ENCODE measurements at regions not wholly inside any gene's neighbourhood (a gene's known extent, or its start where the extent isn't known, plus 50 kb on each side); places are given as distances from the start of the nearest gene placed in this dataset.

DNA sequence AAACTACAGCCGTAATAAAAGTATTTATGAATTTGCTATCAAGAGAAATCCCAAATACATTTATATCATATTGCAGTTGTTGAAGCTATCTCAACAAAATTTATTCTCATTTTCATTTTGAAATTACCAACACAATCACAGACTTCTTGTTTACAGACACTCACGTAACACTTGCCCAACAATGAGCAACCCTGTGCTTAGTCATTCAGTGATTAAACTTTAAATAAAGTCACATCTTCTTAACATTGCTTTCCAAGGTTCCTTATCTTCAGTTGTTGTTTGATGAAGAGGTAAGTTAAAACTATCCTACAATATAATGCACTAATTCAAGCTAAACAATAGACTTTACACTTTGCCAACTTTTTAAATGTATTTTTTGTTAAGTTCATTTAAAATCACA lies 601.8 kb downstream of the SLC16A7 start:
- H3K27me3 ChIP-seq: no peaks in the 10 kb centered on the region
- TF ChIP-seq, protein P1, sequence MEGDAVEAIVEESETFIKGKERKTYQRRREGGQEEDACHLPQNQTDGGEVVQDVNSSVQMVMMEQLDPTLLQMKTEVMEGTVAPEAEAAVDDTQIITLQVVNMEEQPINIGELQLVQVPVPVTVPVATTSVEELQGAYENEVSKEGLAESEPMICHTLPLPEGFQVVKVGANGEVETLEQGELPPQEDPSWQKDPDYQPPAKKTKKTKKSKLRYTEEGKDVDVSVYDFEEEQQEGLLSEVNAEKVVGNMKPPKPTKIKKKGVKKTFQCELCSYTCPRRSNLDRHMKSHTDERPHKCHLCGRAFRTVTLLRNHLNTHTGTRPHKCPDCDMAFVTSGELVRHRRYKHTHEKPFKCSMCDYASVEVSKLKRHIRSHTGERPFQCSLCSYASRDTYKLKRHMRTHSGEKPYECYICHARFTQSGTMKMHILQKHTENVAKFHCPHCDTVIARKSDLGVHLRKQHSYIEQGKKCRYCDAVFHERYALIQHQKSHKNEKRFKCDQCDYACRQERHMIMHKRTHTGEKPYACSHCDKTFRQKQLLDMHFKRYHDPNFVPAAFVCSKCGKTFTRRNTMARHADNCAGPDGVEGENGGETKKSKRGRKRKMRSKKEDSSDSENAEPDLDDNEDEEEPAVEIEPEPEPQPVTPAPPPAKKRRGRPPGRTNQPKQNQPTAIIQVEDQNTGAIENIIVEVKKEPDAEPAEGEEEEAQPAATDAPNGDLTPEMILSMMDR (IDR thresholded peaks at IDR 0.05): no peak
- no peak overlapping the region for H3K4me3 ChIP-seq
- no peak for DNase-seq (ENCODE audit: low spot score in 2 of 2)
- H3K9me3 ChIP-seq: no peaks in the 10 kb centered on the region
- H3K36me3 ChIP-seq: no peaks in the 10 kb centered on the region
- H3K27ac ChIP-seq: no peak overlapping the region
- H3K4me1 ChIP-seq: no peaks in the 10 kb centered on the region
- intact Hi-C loops (cut with DNase I): no loop called here

DNA sequence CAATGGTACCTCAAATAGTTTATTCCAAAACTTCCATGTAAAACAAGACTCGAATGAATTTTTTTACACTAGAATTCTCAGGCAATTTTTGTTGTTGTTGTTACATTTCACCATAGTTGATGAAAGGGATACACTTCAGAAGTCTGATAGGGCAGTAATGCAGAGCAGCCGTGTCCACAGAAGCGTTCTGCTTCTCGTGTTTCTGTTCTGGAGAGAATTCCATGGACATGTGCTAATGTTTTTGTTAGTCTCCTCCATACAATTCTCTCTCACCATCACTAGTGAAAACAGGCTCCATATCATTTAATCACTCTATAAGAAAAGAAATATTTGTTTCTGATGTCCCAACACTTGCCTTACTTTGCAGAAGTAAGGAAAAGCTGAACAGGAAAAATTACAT lies 606.1 kb downstream of the SLC16A7 start:
- no peak overlapping the region for H3K27ac ChIP-seq
- H3K27me3 ChIP-seq: no peaks in the 10 kb centered on the region
- intact Hi-C loops (cut with DNase I): no loop called here
- no peaks in the 10 kb centered on the region for H3K4me1 ChIP-seq
- no peaks in the 10 kb centered on the region for H3K9me3 ChIP-seq
- no peak overlapping the region for H3K4me3 ChIP-seq
- no peaks in the 10 kb centered on the region for H3K36me3 ChIP-seq
- TF ChIP-seq, protein P1 (IDR thresholded peaks at IDR 0.05): no peak
- no peak for DNase-seq (ENCODE audit: low spot score in 2 of 2)

DNA sequence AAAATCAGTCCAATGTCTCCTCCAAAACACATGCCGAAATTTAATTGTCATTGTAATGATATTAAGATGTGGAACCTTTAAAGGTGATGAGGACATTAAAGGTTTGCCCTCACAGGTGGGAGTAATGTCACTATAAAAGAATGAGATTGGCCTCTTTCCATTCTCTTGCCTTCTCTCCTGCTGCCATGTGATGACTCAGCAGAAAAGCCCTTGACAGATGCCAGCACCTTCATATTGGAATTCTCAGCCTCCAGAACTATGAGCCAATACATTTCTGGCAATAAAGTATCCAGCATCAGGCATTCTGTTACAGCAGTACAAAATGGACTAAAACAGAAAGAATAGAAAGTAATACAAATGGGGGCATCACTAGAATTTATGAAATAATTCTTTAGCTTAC lies 609.7 kb downstream of the SLC16A7 start:
- TF ChIP-seq, protein P1 (IDR thresholded peaks at IDR 0.05): no peak
- Histone ChIP-seq H3K27me3 (no peaks in the 10 kb centered on the region), H3K36me3 (no peaks in the 10 kb centered on the region), H3K4me1 (no peaks in the 10 kb centered on the region), H3K27ac (no peak overlapping the region), H3K4me3 (no peak overlapping the region), H3K9me3 (no peaks in the 10 kb centered on the region)
- no peak for DNase-seq (ENCODE audit: low spot score in 2 of 2)
- intact Hi-C loops (cut with DNase I): no loop called here

DNA sequence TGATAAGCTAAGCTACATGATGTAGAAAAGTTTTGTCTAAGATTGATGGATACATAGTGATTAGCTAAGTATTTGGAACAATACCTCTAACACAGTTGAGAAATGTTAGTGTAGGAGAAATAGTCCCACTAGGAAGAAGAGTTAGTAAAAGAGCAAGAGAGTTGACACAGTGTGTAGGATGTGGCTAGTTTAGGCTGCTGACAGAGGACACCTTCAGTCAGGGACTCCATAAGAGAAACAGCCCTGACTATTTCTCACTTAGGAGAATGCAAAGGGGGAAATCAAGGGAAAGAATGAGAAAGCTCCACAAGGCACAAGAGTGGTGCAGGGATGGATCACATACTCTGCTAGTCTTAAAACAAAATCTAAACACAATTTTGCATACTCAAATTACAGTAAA lies 613.7 kb downstream of the SLC16A7 start:
- TF ChIP-seq, protein P1 (IDR thresholded peaks at IDR 0.05): no peak
- no peaks in the 10 kb centered on the region for H3K9me3 ChIP-seq
- H3K4me1 ChIP-seq: no peaks in the 10 kb centered on the region
- H3K36me3 ChIP-seq: no peaks in the 10 kb centered on the region
- H3K27me3 ChIP-seq: no peaks in the 10 kb centered on the region
- intact Hi-C loops (cut with DNase I): no loop called here
- no peak overlapping the region for H3K27ac ChIP-seq
- DNase-seq (ENCODE audit: low spot score in 2 of 2): no peak
- no peak overlapping the region for H3K4me3 ChIP-seq

DNA sequence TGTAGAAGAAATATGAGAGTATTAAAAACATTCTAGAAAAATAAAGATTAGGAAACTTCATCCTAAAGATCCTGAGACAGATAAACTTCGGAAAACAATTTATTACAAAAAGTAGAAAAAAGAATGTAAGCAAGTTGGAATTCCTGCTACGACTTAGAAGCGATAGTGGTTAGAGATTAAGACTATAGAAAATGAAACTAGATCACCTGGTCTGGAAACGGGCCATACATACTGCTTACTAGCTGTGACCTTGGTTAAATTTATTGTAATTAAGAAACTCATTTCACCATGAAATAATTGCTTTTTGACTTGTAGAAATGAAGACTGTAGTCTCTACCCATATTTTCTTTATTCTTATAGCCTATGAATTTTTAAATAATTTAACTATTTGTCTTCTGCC lies 614.1 kb downstream of the SLC16A7 start:
- Histone ChIP-seq H3K27me3 (no peaks in the 10 kb centered on the region), H3K36me3 (no peaks in the 10 kb centered on the region), H3K4me3 (no peak overlapping the region), H3K4me1 (no peaks in the 10 kb centered on the region), H3K27ac (no peak overlapping the region), H3K9me3 (no peaks in the 10 kb centered on the region)
- intact Hi-C loops (cut with DNase I): no loop called here
- no peak for DNase-seq (ENCODE audit: low spot score in 2 of 2)
- TF ChIP-seq, protein P1 (IDR thresholded peaks at IDR 0.05): no peak

DNA sequence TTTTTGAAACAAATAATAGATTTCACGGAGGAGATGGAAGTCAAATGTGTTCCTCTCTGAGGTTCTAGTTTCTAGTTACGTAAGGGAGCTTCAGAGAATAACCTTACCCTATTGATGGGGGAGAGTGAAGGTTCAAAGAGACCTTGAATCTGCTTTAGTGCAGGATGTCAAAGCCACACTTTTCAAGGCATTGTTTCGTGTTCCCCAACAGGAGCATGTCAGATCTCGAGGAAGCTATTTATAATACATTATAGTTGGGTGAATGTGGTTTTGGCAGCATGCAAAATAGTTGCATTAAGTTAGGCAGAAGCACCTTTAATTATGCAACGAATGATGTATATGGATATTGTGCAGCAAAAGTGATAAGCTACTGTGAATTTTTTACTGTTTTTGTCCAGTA lies 614.9 kb downstream of the SLC16A7 start:
- H3K27ac ChIP-seq: no peak overlapping the region
- no peak for DNase-seq (ENCODE audit: low spot score in 2 of 2)
- no peak overlapping the region for H3K4me3 ChIP-seq
- intact Hi-C loops (cut with DNase I): no loop called here
- no peaks in the 10 kb centered on the region for H3K9me3 ChIP-seq
- no peaks in the 10 kb centered on the region for H3K4me1 ChIP-seq
- TF ChIP-seq, protein P1 (IDR thresholded peaks at IDR 0.05): no peak
- H3K27me3 ChIP-seq: no peaks in the 10 kb centered on the region
- H3K36me3 ChIP-seq: no peaks in the 10 kb centered on the region

Data from ascending aorta (tissue), 2 donors.